Gastroesophageal sphincter (tissue), 4 donors: ENCODE measurements at regions not wholly inside any gene's neighbourhood (a gene's known extent, or its start where the extent isn't known, plus 50 kb on each side); places are given as distances from the start of the nearest gene placed in this dataset.
"Not testable (repeated sequence)": the region's sequence is repeated elsewhere in the genome, so short reads cannot be mapped to it uniquely, and the experiment has no call there.

Experiments used
- ATAC-seq: fragments of 150-250 bp; one replicate; pipeline ENCODE4 v1.9.1; 2016; ENCODE audit warnings: mild to moderate bottlenecking, moderate library complexity
- H3K27ac ChIP-seq, 4 donors: fragments of 200-600 bp; sonication (generic) in 3 of 4; 1 replicate in 3 of 4; 2 replicates in 1 of 4; pipeline ENCODE4 v1.5.1; 2016 to 2019
- H3K27me3 ChIP-seq: fragments of 200-600 bp; sonication (generic); one replicate; pipeline ENCODE4 v1.5.1; 2019
- H3K36me3 ChIP-seq, 2 donors: fragments of 200-600 bp; sonication (generic); one replicate each; pipeline ENCODE4 v1.5.1; 2019; ENCODE audit warnings: control low read depth in 1 of 2
- H3K4me1 ChIP-seq, 3 donors: fragments of 200-600 bp; sonication (generic); 1 replicate in 2 of 3; 2 replicates in 1 of 3; pipeline ENCODE4 v1.5.1; 2016 to 2019; ENCODE audit warnings: control low read depth in 2 of 3
- H3K4me3 ChIP-seq, 2 donors: fragments of 200-600 bp; sonication (generic); one replicate each; pipeline ENCODE4 v1.5.1; 2019; ENCODE audit warnings: mild to moderate bottlenecking in 1 of 2, moderate library complexity in 1 of 2
- H3K9me3 ChIP-seq, 3 donors: fragments of 200-600 bp; sonication (generic); one replicate each; pipeline ENCODE4 v1.5.1; 2017 to 2019; ENCODE audit warnings: control low read depth in 2 of 3
- CTCF ChIP-seq, 4 experiments: fragments of 200-600 bp in 2 of 4; fragments of 450-650 bp in 2 of 4; sonication (generic) in 1 of 4; IDR thresholded peaks; one replicate each; pipeline ENCODE4 v1.5.1; 2017 to 2019; ENCODE audit warnings: antibody characterized with exemption in 4 of 4, mild to moderate bottlenecking in 2 of 4, moderate library complexity in 2 of 4
- EP300 ChIP-seq: sonication (generic); formaldehyde crosslinking; IDR thresholded peaks from one replicate; pipeline ENCODE4 v1.6.1; 2017; ENCODE audit warnings: antibody characterized with exemption, mild to moderate bottlenecking
- POLR2A ChIP-seq, 2 donors: fragments of 450-650 bp; IDR thresholded peaks; one replicate each; pipeline ENCODE4 v1.6.1; 2017; ENCODE audit warnings: antibody characterized with exemption in 2 of 2, mild to moderate bottlenecking in 2 of 2, moderate library complexity in 1 of 2
- POLR2AphosphoS5 ChIP-seq: sonication (generic); formaldehyde crosslinking; IDR thresholded peaks from one replicate; pipeline ENCODE4 v1.6.1; 2017; ENCODE audit warnings: antibody characterized with exemption
- WGBS, 2 donors: methylation state at CpG; one replicate each; pipeline ENCODE4 v1.1.5; 2018; ENCODE audit warnings: low coverage in 1 of 2; 5-methylcytosine and 5-hydroxymethylcytosine counted together

DNA sequence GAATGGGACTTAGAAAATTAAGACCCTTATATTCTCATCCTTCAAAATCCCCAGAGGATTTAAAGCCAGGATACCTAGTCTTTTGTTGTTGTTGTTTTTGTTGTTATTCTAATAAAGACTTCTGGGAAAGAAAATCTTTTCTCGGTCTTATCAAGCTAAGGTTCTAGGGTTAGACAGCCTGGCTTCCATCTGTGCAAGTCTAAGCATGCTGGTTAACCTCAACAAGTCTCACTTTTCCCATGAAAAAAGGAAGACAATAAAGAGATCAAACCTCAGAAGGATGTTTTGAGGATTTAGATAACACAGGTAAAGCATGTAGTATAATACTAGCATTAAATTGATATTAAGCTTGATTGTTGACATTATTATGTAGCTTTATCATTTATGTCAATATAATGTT is 486.4 kb upstream of the SOX9 start:
- H3K27ac ChIP-seq = no peak overlapping the region
- H3K4me1 ChIP-seq = no peaks in the 10 kb centered on the region
- H3K9me3 ChIP-seq = no peaks in the 10 kb centered on the region
- no peak for ATAC-seq
- 79 to 82% methylated on average over 1 of the region's 1 CpG for WGBS, 2 donors
- no peaks in the 10 kb centered on the region for H3K36me3 ChIP-seq
- no peak overlapping the region for H3K4me3 ChIP-seq
- TF ChIP-seq EP300 (no peak), POLR2AphosphoS5 (no peak), POLR2A (IDR thresholded peaks at IDR 0.05) (no peak), CTCF (IDR thresholded peaks at IDR 0.05) (no peak)
- H3K27me3 ChIP-seq = no peaks in the 10 kb centered on the region

- Histone ChIP-seq H3K4me1 (no peaks in the 10 kb centered on the region), H3K27me3 (no peaks in the 10 kb centered on the region), H3K4me3 (no peak overlapping the region), H3K27ac (no peak overlapping the region), H3K9me3 (no peaks in the 10 kb centered on the region), H3K36me3 (no peaks in the 10 kb centered on the region)
- TF ChIP-seq POLR2AphosphoS5 (no peak), EP300 (no peak), POLR2A (IDR thresholded peaks at IDR 0.05) (no peak), CTCF (IDR thresholded peaks at IDR 0.05) (no peak)
- ATAC-seq = no peak
- 81 to 87% methylated on average over 5 of the region's 5 CpGs for WGBS, 2 donors
Observed at GRCh38 chr17:71635187-71635586, 485.6 kb upstream of the SOX9 start.

DNA sequence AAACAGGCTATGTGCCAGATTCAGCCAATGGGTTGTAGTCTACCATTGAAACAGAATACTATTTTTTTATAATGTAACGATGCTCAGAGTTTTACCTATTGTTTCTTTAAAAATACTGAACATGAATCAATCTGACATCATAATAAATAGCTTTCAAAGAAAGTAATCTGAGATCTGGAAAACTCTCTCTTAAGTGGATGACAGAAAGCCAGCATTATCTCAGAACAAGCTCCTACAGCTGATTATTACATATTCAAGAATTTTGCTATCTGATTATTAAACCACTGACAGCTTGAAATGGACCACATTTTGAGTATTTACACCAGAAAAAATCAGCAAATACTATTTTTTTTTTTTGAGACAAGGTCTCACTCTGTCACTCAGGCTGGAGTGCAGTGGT is 484.2 kb upstream of the SOX9 start:
- Histone ChIP-seq H3K36me3 (no peaks in the 10 kb centered on the region), H3K27me3 (no peaks in the 10 kb centered on the region), H3K4me3 (no peak overlapping the region), H3K9me3 (no peaks in the 10 kb centered on the region), H3K4me1 (no peaks in the 10 kb centered on the region), H3K27ac (no peak overlapping the region)
- WGBS, 2 donors = 57 to 63% methylated on average over 1 of the region's 1 CpG
- TF ChIP-seq EP300 = no peak
- no peak for TF ChIP-seq POLR2AphosphoS5
- no peak for TF ChIP-seq CTCF (IDR thresholded peaks at IDR 0.05)
- no peak for TF ChIP-seq POLR2A (IDR thresholded peaks at IDR 0.05)
- ATAC-seq = no peak

- H3K27ac ChIP-seq = no peak overlapping the region
- no peaks in the 10 kb centered on the region for H3K36me3 ChIP-seq
- 58 to 74% methylated on average over 2 to 4 of the region's 4 CpGs for WGBS, 2 donors
- H3K4me1 ChIP-seq = no peaks in the 10 kb centered on the region
- no peaks in the 10 kb centered on the region for H3K9me3 ChIP-seq
- TF ChIP-seq CTCF (IDR thresholded peaks at IDR 0.05) = no peak
- TF ChIP-seq POLR2AphosphoS5 = no peak
- no peak for TF ChIP-seq EP300
- no peak for TF ChIP-seq POLR2A (IDR thresholded peaks at IDR 0.05)
- H3K27me3 ChIP-seq = no peaks in the 10 kb centered on the region
- H3K4me3 ChIP-seq = no peak overlapping the region
- no peak for ATAC-seq
Observed at GRCh38 chr17:71638668-71639067, 482.2 kb upstream of the SOX9 start.

DNA sequence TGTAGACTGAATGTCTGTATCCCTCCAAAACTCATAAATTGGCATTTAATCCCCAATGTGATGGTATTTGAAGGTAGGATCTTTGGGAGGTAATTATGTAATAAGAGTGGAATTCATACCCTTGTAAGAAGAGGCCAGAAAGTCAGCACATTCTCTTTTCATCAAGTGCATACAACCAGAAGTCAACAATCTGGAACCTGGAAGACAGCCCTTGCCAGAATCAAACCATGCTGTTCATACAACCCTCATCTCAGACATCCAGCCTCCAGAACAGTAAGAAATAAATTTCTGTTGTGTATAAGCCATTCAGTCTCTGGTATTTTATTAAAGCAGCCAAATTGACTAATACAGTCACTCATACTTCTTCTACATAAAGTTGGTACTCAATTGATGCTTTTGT is 481.0 kb upstream of the SOX9 start:
- H3K27ac ChIP-seq = no peak overlapping the region
- ATAC-seq = no peak
- H3K36me3 ChIP-seq = no peaks in the 10 kb centered on the region
- no peak for TF ChIP-seq EP300
- TF ChIP-seq POLR2AphosphoS5 = no peak
- TF ChIP-seq POLR2A (IDR thresholded peaks at IDR 0.05) = no peak
- TF ChIP-seq CTCF (IDR thresholded peaks at IDR 0.05) = no peak
- peaks cover 0 to 7% (median 0%) of the 10 kb centered on the region in 3 donors for H3K9me3 ChIP-seq
- H3K27me3 ChIP-seq = no peaks in the 10 kb centered on the region
- no peak overlapping the region for H3K4me3 ChIP-seq
- no peaks in the 10 kb centered on the region for H3K4me1 ChIP-seq

GRCh38 chr17:71646890-71647289 is 473.9 kb upstream of the SOX9 start:
- not testable (repeated sequence) for H3K36me3 ChIP-seq, H3K4me3 ChIP-seq, H3K27me3 ChIP-seq, ATAC-seq, H3K4me1 ChIP-seq, H3K27ac ChIP-seq
- peaks cover 0 to 20% (median 0%) of the 10 kb centered on the region in 3 donors for H3K9me3 ChIP-seq
- WGBS, 2 donors = 74% methylated on average over 2 of the region's 2 CpGs

DNA sequence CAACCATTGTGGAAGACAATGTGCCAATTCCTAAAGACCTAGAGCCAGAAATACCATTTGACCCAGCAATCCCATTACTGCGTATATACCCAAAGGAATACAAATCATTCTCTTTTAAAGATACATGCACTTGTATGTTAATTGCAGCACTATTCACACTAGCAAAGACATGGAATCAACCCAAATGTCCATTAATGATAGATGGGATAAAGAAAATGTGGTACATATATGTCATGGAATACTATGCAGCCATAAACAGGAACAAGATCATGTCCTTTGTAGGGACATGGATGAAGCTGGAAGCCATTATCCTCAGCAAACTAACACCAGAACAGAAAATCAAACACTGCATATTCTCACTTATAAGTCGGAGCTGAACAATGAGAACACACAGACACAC is 472.5 kb upstream of the SOX9 start:
- ATAC-seq, H3K36me3 ChIP-seq, H3K4me3 ChIP-seq, H3K27me3 ChIP-seq, H3K4me1 ChIP-seq, H3K27ac ChIP-seq: not testable (repeated sequence)
- WGBS, 2 donors = 93 to 94% methylated on average over 2 of the region's 2 CpGs
- H3K9me3 ChIP-seq = peaks cover 0 to 20% (median 0%) of the 10 kb centered on the region in 3 donors
